ENCODE measurements at regions not wholly inside any gene's neighbourhood (a gene's known extent, or its start where the extent isn't known, plus 50 kb on each side); places are given as distances from the start of the nearest gene placed in this dataset.

DNA sequence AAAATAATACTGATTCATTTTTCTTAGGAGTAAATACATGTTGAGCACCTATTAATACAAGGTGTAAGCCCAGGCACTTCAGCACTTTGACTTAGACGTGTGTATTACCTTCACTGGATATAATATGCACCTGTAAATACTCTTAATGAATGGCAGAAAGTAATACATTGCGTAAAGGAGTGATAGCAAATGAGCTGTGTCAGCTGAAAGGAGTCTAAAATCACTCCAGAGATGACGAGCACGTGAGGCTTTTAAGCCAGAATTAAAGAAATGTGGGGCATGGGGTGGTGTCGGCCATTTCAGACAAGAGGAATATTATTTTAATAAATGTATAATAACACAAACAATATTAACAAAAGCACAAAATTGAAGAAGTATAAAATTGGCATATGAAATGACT is 722.7 kb downstream of the EPHA4 start:
- TF ChIP-seq, protein P1, sequence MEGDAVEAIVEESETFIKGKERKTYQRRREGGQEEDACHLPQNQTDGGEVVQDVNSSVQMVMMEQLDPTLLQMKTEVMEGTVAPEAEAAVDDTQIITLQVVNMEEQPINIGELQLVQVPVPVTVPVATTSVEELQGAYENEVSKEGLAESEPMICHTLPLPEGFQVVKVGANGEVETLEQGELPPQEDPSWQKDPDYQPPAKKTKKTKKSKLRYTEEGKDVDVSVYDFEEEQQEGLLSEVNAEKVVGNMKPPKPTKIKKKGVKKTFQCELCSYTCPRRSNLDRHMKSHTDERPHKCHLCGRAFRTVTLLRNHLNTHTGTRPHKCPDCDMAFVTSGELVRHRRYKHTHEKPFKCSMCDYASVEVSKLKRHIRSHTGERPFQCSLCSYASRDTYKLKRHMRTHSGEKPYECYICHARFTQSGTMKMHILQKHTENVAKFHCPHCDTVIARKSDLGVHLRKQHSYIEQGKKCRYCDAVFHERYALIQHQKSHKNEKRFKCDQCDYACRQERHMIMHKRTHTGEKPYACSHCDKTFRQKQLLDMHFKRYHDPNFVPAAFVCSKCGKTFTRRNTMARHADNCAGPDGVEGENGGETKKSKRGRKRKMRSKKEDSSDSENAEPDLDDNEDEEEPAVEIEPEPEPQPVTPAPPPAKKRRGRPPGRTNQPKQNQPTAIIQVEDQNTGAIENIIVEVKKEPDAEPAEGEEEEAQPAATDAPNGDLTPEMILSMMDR (IDR thresholded peaks at IDR 0.05; ENCODE audit: extremely low read depth, insufficient read depth, missing control alignments): no peak
- DNase-seq (ENCODE audit: low spot score): no peak
- in situ Hi-C loops (cut with MboI; ENCODE audit: low pct_unique_long_range_greater_than_20kb, low sequenced_read_pairs, unreplicated experiment): no loop called here

DNA sequence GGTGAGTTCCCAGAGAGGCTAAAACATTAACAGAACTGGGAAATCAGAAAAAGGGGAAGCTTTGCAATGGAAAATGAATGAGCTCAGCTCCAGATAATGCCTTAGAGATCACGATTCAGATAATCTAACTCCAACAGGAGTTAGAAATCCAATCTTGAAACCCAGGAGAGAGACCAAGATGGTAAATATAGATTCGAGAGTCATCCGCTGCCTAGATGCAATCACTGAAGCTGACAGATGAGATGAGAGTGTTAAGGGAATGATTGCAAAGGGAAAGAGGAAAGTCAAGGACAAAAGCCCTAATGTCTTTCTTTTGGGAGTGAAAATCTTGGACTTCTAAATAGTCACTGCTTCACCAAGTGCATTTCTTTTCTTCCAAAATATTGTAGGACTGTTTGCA is 722.0 kb downstream of the EPHA4 start:
- no peak for DNase-seq (ENCODE audit: low spot score)
- in situ Hi-C loops (cut with MboI; ENCODE audit: low pct_unique_long_range_greater_than_20kb, low sequenced_read_pairs, unreplicated experiment): no loop called here
- TF ChIP-seq, protein P1 (IDR thresholded peaks at IDR 0.05; ENCODE audit: extremely low read depth, insufficient read depth, missing control alignments): no peak

DNA sequence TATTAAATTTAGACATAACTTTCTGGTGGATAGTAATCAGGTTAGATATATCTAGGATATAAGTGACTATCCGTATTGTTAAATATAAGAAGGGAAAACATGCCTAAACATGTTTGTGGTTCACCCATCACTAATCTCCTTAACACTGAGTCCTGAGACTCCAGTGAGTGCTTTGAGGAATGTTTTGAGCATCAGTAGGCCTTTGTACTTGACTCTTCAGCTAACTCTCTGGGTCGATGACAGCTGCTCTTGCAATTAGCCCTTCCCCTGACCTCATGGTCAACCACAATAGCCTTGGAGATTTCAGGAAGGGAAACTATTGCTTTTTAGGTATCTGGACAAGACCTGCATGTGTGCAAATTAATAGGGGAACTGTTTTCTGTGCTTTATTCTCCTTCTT is 716.8 kb downstream of the EPHA4 start:
- TF ChIP-seq, protein P1 (IDR thresholded peaks at IDR 0.05; ENCODE audit: extremely low read depth, insufficient read depth, missing control alignments): no peak
- DNase-seq (ENCODE audit: low spot score): no peak
- in situ Hi-C loops (cut with MboI; ENCODE audit: low pct_unique_long_range_greater_than_20kb, low sequenced_read_pairs, unreplicated experiment): no loop called here

DNA sequence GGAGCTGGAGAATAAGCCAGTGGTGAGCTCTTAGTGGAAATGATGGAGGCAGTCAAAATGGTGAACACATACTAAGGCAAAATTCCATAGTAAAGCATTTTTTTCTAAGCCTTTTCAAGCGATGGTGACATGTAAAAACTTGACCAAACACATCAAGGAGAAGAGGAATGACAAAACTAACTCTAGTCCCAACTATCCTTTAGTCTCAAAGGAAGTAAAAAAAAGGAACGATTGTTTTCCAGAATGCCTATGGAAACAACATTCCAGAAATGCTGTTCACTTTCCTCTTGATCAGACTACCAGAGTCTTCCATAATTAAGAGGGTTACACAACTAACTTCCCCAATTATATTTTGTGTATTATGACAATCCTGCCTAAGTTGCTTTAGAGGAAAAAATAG is 715.6 kb downstream of the EPHA4 start:
- in situ Hi-C loops (cut with MboI; ENCODE audit: low pct_unique_long_range_greater_than_20kb, low sequenced_read_pairs, unreplicated experiment): no loop called here
- no peak for DNase-seq (ENCODE audit: low spot score)
- TF ChIP-seq, protein P1 (IDR thresholded peaks at IDR 0.05; ENCODE audit: extremely low read depth, insufficient read depth, missing control alignments): no peak

DNA sequence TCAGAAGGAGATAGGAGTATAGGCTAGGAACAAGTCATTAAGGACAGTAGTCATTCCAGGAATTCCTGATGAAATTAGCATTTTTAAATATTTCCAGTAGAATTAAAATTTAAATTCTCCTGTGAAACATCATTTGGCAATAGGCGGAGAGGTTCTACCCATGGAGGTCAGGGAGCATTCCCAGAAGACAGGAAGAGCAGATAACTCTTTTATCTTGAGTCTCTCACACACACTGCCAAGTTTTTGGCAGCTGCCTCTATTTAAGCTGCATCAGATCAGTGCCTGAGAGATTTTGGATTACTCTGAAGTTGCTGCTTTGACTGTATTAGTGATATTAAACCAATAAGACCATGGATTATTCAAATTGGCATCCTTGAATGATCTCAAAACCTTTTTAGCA is 714.7 kb downstream of the EPHA4 start:
- TF ChIP-seq, protein P1 (IDR thresholded peaks at IDR 0.05; ENCODE audit: extremely low read depth, insufficient read depth, missing control alignments): no peak
- in situ Hi-C loops (cut with MboI; ENCODE audit: low pct_unique_long_range_greater_than_20kb, low sequenced_read_pairs, unreplicated experiment): no loop called here

DNA sequence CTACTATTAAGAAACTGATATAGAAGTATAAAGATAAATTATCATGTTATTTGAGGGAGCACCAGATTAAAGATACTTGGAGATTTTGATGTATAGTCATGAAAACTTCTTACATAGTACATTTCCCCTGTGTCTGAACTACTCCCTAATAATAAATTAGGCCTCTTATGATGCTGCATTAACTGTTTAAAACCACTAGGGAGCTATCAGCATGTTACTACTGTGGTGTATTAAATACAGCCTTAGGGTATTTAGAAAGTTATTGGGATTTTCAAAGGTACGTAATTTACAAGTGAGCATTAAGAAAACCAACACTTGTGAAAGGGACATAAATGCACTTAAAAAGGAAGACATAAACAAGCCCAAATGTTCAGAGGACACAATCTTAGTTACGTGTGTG is 714.0 kb downstream of the EPHA4 start:
- no peak for DNase-seq (ENCODE audit: low spot score)
- in situ Hi-C loops (cut with MboI; ENCODE audit: low pct_unique_long_range_greater_than_20kb, low sequenced_read_pairs, unreplicated experiment): no loop called here
- TF ChIP-seq, protein P1 (IDR thresholded peaks at IDR 0.05; ENCODE audit: extremely low read depth, insufficient read depth, missing control alignments): no peak

More for the DNA sequence above, 714.7 kb downstream of the EPHA4 start:
- no peak for DNase-seq (ENCODE audit: low spot score)

DNA sequence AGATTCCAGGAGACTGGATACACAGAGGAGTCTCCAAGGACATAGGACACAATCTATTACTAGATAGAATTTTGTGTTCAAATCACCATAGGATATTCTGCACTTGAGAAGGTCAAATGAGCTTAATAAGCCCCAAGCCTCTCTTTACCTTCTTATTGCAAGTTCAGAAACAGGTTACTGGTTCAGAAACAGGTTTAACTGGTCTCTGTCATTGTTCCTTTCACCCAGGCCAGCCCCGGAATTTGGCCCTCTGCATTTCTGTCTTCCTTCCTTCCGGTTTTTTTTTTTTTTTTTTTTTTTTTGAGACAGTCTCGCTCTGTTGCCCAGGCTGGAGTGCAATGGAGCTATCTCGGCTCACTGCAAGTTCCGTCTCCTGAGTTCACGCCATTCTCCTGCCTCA is 700.2 kb downstream of the EPHA4 start:
- in situ Hi-C loops (cut with MboI; ENCODE audit: low pct_unique_long_range_greater_than_20kb, low sequenced_read_pairs, unreplicated experiment): no loop called here
- TF ChIP-seq, protein P1 (IDR thresholded peaks at IDR 0.05; ENCODE audit: extremely low read depth, insufficient read depth, missing control alignments): no peak
- DNase-seq (ENCODE audit: low spot score): no peak
